Left ventricle myocardium inferior (tissue), 1 donor: ENCODE measurements at regions not wholly inside any gene's neighbourhood (a gene's known extent, or its start where the extent isn't known, plus 50 kb on each side); places are given as distances from the start of the nearest gene placed in this dataset.

Experiments
- DNase-seq: peaks from one replicate; pipeline ENCODE4 v3.0.0-alpha.2; 2020
- H3K27ac ChIP-seq: fragments of 200-600 bp; replicated peaks from 2 replicates; pipeline ENCODE4 v1.8.0; 2021
- H3K27me3 ChIP-seq: fragments of 200-600 bp; 2 replicates; pipeline ENCODE4 v1.8.0; 2021; ENCODE audit warnings: low read depth
- H3K36me3 ChIP-seq: fragments of 200-600 bp; 2 replicates; pipeline ENCODE4 v1.8.0; 2021
- H3K4me1 ChIP-seq: fragments of 200-600 bp; 2 replicates; pipeline ENCODE4 v1.8.0; 2021
- H3K4me3 ChIP-seq: fragments of 200-600 bp; 2 replicates; pipeline ENCODE4 v1.8.0; 2021; ENCODE audit warnings: mild to moderate bottlenecking, moderate library complexity
- H3K9me3 ChIP-seq: fragments of 200-600 bp; replicated peaks from 2 replicates; pipeline ENCODE4 v1.8.0; 2021
- CTCF ChIP-seq: fragments of 200-600 bp; IDR thresholded peaks from 2 replicates; pipeline ENCODE4 v1.8.0; 2021; ENCODE audit warnings: antibody characterized with exemption, mild to moderate bottlenecking, borderline replicate concordance
- intact Hi-C: fragments of 100-400 bp; cut with micrococcal nuclease; formaldehyde crosslinking; loops from one replicate; pipeline ENCODE4 v1.11.0; 2022
- donor health status: DM: no; HTN: yes; CAD: no; lungs with severe emphysema.

- intact Hi-C loops = no loop called here
- DNase-seq = peak; percentile 25
- Histone ChIP-seq H3K36me3 (no peaks in the 10 kb centered on the region), H3K9me3 (peaks cover 6% of the 10 kb centered on the region), H3K4me1 (no peaks in the 10 kb centered on the region), H3K4me3 (no peak overlapping the region), H3K27me3 (no peaks in the 10 kb centered on the region), H3K27ac (no peak overlapping the region)
- no peak for TF ChIP-seq CTCF
These were observed 757.1 kb downstream of the SORCS3 start for GRCh38 chr10:105398202-105398601.

DNA sequence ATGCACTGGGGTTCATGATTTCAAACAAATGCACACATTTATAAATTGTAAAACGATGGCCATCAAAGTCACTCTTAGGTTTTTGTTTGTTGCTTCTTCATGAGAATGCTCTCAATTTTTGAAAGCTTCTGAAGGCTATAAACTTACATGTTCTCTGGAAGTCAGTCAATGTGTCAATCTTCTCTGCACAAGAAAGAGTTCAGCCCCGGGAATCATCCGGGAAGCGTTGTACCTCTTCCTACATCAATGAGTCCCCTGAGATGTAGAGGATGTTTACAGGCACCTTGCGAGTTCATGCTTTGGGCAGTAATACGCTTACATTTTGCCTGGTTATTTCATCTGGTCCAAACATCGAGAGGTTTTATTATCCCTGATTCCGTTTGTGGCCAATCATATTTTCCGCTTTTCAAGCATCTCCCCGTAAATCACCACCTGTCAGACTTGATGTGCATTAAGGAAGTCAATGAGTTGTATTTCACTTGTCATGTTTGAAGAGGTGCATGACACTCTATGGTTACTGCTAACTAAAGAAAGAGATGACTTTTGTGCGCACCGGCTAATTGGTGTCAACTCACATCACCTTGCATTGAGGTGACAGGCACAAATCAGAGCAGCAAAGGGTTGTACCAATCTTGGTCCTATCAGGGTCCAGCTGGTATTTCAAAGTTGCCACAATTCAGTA, 750.7 kb downstream of the SORCS3 start:
- DNase-seq = no peak
- H3K27ac ChIP-seq = no peak overlapping the region
- intact Hi-C loops = no loop called here
- H3K4me1 ChIP-seq = no peaks in the 10 kb centered on the region
- H3K9me3 ChIP-seq = no peaks in the 10 kb centered on the region
- no peaks in the 10 kb centered on the region for H3K27me3 ChIP-seq
- TF ChIP-seq CTCF = no peak
- H3K4me3 ChIP-seq = no peak overlapping the region
- no peaks in the 10 kb centered on the region for H3K36me3 ChIP-seq

- H3K27me3 ChIP-seq = no peaks in the 10 kb centered on the region
- H3K27ac ChIP-seq = no peak overlapping the region
- H3K9me3 ChIP-seq = no peaks in the 10 kb centered on the region
- no peaks in the 10 kb centered on the region for H3K4me1 ChIP-seq
- no peak for TF ChIP-seq CTCF
- H3K4me3 ChIP-seq = no peak overlapping the region
- intact Hi-C loops = no loop called here
- DNase-seq = no peak
- H3K36me3 ChIP-seq = no peaks in the 10 kb centered on the region
These were observed 746.9 kb downstream of the SORCS3 start for GRCh38 chr10:105387971-105388370.

DNA sequence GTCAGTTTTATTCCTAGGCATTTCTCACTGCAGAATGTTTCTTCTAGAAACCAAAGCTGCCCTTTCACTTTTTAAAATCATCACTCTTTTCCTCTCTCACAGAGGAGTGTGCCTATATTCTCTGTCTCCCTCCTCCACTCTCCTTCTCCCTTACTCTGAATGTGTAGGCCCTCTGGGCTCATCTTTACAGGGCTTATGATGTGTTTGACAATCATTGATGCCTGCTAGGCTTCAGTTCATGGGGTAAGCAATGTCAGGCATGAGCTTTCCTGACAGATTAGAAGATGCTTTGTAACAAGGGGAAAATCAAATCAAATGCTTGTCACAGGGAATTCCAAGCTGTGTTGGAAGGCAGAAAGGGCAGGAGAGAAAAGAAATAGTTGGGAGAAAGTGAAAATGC, 742.9 kb downstream of the SORCS3 start:
- no peak overlapping the region for H3K4me3 ChIP-seq
- no peaks in the 10 kb centered on the region for H3K9me3 ChIP-seq
- H3K4me1 ChIP-seq = no peaks in the 10 kb centered on the region
- H3K27ac ChIP-seq = no peak overlapping the region
- TF ChIP-seq CTCF = no peak
- intact Hi-C loops = no loop called here
- no peak for DNase-seq
- no peaks in the 10 kb centered on the region for H3K27me3 ChIP-seq
- no peaks in the 10 kb centered on the region for H3K36me3 ChIP-seq

DNA sequence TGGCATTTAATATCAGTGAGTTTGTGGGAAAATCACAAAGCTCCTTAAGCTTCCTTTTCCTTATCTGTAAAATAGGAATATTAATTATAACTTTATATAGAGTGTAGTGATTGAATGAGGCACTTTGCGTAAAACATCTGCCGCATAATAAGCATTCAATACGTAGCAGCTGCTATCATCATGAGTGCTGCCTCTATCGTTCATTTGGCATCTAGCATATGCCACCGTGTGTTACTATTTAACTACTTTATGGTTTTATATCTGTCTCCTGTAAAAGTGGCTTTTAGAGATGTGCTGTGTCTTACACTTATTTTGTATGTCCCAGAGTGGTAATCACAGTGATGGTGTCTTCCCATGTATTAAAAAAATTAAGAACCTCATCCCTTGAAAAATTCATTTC, 729.6 kb downstream of the SORCS3 start:
- no peaks in the 10 kb centered on the region for H3K36me3 ChIP-seq
- intact Hi-C loops = no loop called here
- H3K9me3 ChIP-seq = no peaks in the 10 kb centered on the region
- no peaks in the 10 kb centered on the region for H3K27me3 ChIP-seq
- H3K4me3 ChIP-seq = no peak overlapping the region
- TF ChIP-seq CTCF = no peak
- H3K4me1 ChIP-seq = no peaks in the 10 kb centered on the region
- DNase-seq = no peak
- H3K27ac ChIP-seq = no peak overlapping the region
